HepG2 (cell line): ENCODE measurements at regions not wholly inside any gene's neighbourhood (a gene's known extent, or its start where the extent isn't known, plus 50 kb on each side); places are given as distances from the start of the nearest gene placed in this dataset.

Source experiments
- ATAC-seq: fragments of 200-7000 bp; cut with Tn5 transposase; 3 replicates; pipeline ENCODE4 v1.9.1; 2020; ENCODE audit warnings: mild to moderate bottlenecking, moderate library complexity
- BruUV-seq: library from RNA; stranded (reverse); fragments of 400-500 nt; replicated peaks from 2 replicates; lab custom pipeline; 2021; lab: Mats Ljungman, UMichigan
- CTCF ChIA-PET: fragments of 300-600 bp; formaldehyde crosslinking; extraction: SDS; loops from one replicate; lab custom pipeline; 2021; ENCODE audit warnings: low total read pairs, inconsistent platforms, low intra/inter-chr PET ratio; lab: Yijun Ruan, JAX
- POLR2A ChIA-PET: fragments of 350-600 bp; sonication (Branson Sonifier 250); formaldehyde crosslinking; loops from one replicate; lab custom pipeline; 2020; ENCODE audit warnings: antibody characterized with exemption, inconsistent platforms; lab: Yijun Ruan, JAX
- DNase-seq: peaks from one replicate; pipeline ENCODE4 v3.0.0-alpha.2; 2015; ENCODE audit warnings: low spot score
- FAIRE-seq: peaks from 3 replicates; lab custom pipeline; 2011; peaks lifted over from hg19 to GRCh38; lab: Jason Lieb, UNC
- H2AFZ ChIP-seq: one replicate; pipeline ENCODE4 v1.6.1; 2011; ENCODE audit warnings: low read length, inconsistent platforms
- H3K27ac ChIP-seq: fragments of 300-600 bp; 3 replicates; pipeline ENCODE4 v1.8.0; 2011; ENCODE audit warnings: mixed run types, mild to moderate bottlenecking, mixed read lengths, low read length, inconsistent platforms; ENCODE audit not compliant: insufficient read depth; ENCODE audit errors: extremely low read length
- H3K27me3 ChIP-seq, 2 experiments: fragments of 200-600 bp in 1 of 2; 2 replicates in 1 of 2; 3 replicates in 1 of 2; pipeline versions ENCODE4 v1.6.0 to v1.8.0; 2011; ENCODE audit warnings: low read length in 2 of 2, mild to moderate bottlenecking in 2 of 2, moderate library complexity in 2 of 2, inconsistent platforms in 1 of 2; ENCODE audit not compliant: insufficient read depth in 2 of 2, control insufficient read depth in 1 of 2
- H3K36me3 ChIP-seq, 2 experiments: fragments of 200-600 bp in 1 of 2; replicated peaks in 1 of 2; 2 replicates in 1 of 2; 3 replicates in 1 of 2; pipeline versions ENCODE4 v1.5.1 to v1.8.0; 2011; ENCODE audit warnings: low read length in 2 of 2, inconsistent platforms in 1 of 2; ENCODE audit not compliant: insufficient read depth in 2 of 2, control insufficient read depth in 1 of 2
- H3K4me1 ChIP-seq: 2 replicates; pipeline ENCODE4 v1.5.1; 2012; ENCODE audit warnings: low read length, inconsistent platforms; ENCODE audit not compliant: insufficient read depth
- H3K4me2 ChIP-seq: 2 replicates; pipeline ENCODE4 v1.6.0; 2011; ENCODE audit warnings: low read depth, low read length, inconsistent platforms
- H3K4me3 ChIP-seq, 3 experiments: fragments of 200-600 bp in 1 of 3; sonication (generic), shearing (Covaris generic) in 1 of 3; replicated peaks in 1 of 3; 2 replicates each; pipeline ENCODE4 v1.5.1; 2011 to 2016; ENCODE audit warnings: low read length in 3 of 3, inconsistent platforms in 2 of 3, low read depth in 2 of 3, mild to moderate bottlenecking in 2 of 3, control low read depth in 1 of 3, mixed read lengths in 1 of 3; ENCODE audit not compliant: insufficient read depth in 1 of 3
- H3K79me2 ChIP-seq: one replicate; pipeline ENCODE4 v1.6.1; 2011; ENCODE audit warnings: low read length, inconsistent platforms; ENCODE audit not compliant: insufficient read depth
- H3K9ac ChIP-seq: 2 replicates; pipeline ENCODE4 v1.6.0; 2011; ENCODE audit warnings: mild to moderate bottlenecking, low read depth, low read length, inconsistent platforms; ENCODE audit not compliant: insufficient read depth
- H3K9me3 ChIP-seq: 2 replicates; pipeline ENCODE4 v1.5.1; 2012; ENCODE audit warnings: mild to moderate bottlenecking, low read length
- H4K20me1 ChIP-seq: 2 replicates; pipeline ENCODE4 v1.6.0; 2011; ENCODE audit warnings: inconsistent platforms, mild to moderate bottlenecking, low read length, moderate library complexity; ENCODE audit not compliant: insufficient read depth
- ATF7-NPFF ChIP-seq: sonication (generic); formaldehyde crosslinking; IDR thresholded peaks from 2 replicates; pipeline ENCODE4 v1.8.1; 2023; ENCODE audit warnings: mild to moderate bottlenecking, low read depth, missing genetic modification reagents, moderate library complexity
- CBX1 ChIP-seq: IDR thresholded peaks from one replicate; pipeline ENCODE4 v1.6.1; 2016; ENCODE audit warnings: antibody characterized with exemption, low read depth
- DPF2 ChIP-seq: sonication (generic); formaldehyde crosslinking; IDR thresholded peaks from 2 replicates; pipeline ENCODE4 v1.4.0; 2020; ENCODE audit warnings: mild to moderate bottlenecking, low read depth, missing genetic modification reagents, borderline replicate concordance
- FOXP1 ChIP-seq, 2 experiments: fragments of 450-650 bp in 1 of 2; IDR thresholded peaks; 2 replicates each; pipeline ENCODE4 v1.6.1; 2017 to 2018; ENCODE audit warnings: antibody characterized with exemption in 1 of 2
- HNF1A ChIP-seq, 2 experiments: sonication (generic) in 1 of 2; formaldehyde crosslinking in 1 of 2; IDR thresholded peaks; 2 replicates each; pipeline versions ENCODE4 v1.4.0 to v1.6.1; 2016 to 2020; ENCODE audit warnings: borderline replicate concordance in 1 of 2, low read depth in 1 of 2, mild to moderate bottlenecking in 1 of 2, missing genetic modification reagents in 1 of 2
- TGIF2 ChIP-seq: IDR thresholded peaks from 2 replicates; pipeline ENCODE4 v1.6.1; 2016; ENCODE audit warnings: control low read depth, missing compliant biosample characterization
- ZBTB10 ChIP-seq: sonication (generic); formaldehyde crosslinking; IDR thresholded peaks from 2 replicates; pipeline ENCODE4 v1.4.0; 2020; ENCODE audit warnings: missing genetic modification reagents, borderline replicate concordance
- ZC3H13 ChIP-seq: sonication (generic); formaldehyde crosslinking; IDR thresholded peaks from 2 replicates; pipeline ENCODE4 v1.8.1; 2023; ENCODE audit warnings: mild to moderate bottlenecking, missing genetic modification reagents, moderate library complexity
- ZNF616 ChIP-seq: sonication (generic); formaldehyde crosslinking; IDR thresholded peaks from 2 replicates; pipeline ENCODE4 v1.5.0; 2020; ENCODE audit warnings: low read depth, mild to moderate bottlenecking, missing genetic modification reagents
- ZNF678 ChIP-seq: sonication (generic); formaldehyde crosslinking; IDR thresholded peaks from 2 replicates; pipeline ENCODE4 v1.4.0; 2020; ENCODE audit warnings: mild to moderate bottlenecking, missing genetic modification reagents
- WGBS: methylation state at CpG from one replicate; pipeline ENCODE4 v1.1.6; 2017; ENCODE audit warnings: low lambda C conversion rate; 5-methylcytosine and 5-hydroxymethylcytosine counted together
- in situ Hi-C: cut with HindIII; loops from 2 replicates; pipeline ENCODE4 v1.10.0; 2017; ENCODE audit warnings: low pct_unique_long_range_greater_than_20kb; ENCODE audit not compliant: extremely low pct_ligation_motif_present
- intact Hi-C: fragments of 100-400 bp; cut with micrococcal nuclease; formaldehyde crosslinking; loops from one replicate; pipeline ENCODE4 v1.10.0; 2022; ENCODE audit not compliant: unreplicated experiment
- TF ChIP-seq, protein P1 (sequence below): conservative IDR thresholded peaks from 2 replicates; pipeline ENCODE4 v1.6.1; 2018; ENCODE audit warnings: missing genetic modification reagents
- TF ChIP-seq, protein P2 (sequence below): sonication (generic); formaldehyde crosslinking; IDR thresholded peaks from 2 replicates; pipeline ENCODE4 v1.5.0; 2020; ENCODE audit warnings: mild to moderate bottlenecking, missing genetic modification reagents

DNA sequence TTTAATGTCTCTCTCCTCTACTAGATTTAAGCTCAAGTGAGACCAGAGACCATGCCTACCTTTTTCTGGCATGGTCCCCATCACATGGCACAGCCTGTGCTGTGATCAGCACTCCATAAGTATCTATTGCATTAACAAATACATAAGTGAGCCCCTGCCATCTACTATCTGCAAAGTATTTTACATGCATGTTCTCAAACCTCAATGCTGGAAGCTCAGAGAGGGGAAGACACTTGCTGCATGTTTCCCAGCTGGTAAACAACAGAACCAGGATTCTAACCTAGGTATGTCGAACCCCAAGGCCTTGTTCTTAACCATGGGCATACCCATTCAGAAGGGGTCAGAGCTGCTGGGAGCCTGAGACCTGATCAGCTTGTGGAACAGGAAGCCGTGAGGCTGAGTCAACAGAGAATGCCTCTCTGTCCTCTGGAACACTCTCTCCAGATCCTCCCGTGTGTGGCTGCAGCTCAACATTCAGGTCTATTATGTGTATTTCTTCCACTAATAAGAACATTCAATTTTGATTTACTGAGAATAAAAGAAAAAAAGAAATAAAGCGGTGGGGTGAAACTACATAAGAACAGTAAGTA lies 232.5 kb upstream of the MSX2 start:
- in situ Hi-C loops, result no loop called here
- CTCF ChIA-PET, result no interaction called here
- TF ChIP-seq ZC3H13 (CRISPR knock-in tag) (no peak), TGIF2 (no peak), DPF2 (CRISPR knock-in tag) (no peak), ATF7-NPFF (no peak), CBX1 (no peak), HNF1A (IDR thresholded peaks at IDR 0.05; ENCODE audit: low read depth) (no peak), HNF1A (CRISPR knock-in tag; IDR thresholded peaks at IDR 0.05; ENCODE audit: borderline replicate concordance) (no peak), ZNF678 (CRISPR knock-in tag) (no peak), ZBTB10 (CRISPR knock-in tag) (no peak), FOXP1 (IDR thresholded peaks at IDR 0.05) (no peak), FOXP1 (CRISPR knock-in tag; IDR thresholded peaks at IDR 0.05) (no peak), ZNF616 (CRISPR knock-in tag) (no peak)
- TF ChIP-seq, protein P1, sequence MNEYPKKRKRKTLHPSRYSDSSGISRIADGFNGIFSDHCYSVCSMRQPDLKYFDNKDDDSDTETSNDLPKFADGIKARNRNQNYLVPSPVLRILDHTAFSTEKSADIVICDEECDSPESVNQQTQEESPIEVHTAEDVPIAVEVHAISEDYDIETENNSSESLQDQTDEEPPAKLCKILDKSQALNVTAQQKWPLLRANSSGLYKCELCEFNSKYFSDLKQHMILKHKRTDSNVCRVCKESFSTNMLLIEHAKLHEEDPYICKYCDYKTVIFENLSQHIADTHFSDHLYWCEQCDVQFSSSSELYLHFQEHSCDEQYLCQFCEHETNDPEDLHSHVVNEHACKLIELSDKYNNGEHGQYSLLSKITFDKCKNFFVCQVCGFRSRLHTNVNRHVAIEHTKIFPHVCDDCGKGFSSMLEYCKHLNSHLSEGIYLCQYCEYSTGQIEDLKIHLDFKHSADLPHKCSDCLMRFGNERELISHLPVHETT, result no peak
- TF ChIP-seq, protein P2, sequence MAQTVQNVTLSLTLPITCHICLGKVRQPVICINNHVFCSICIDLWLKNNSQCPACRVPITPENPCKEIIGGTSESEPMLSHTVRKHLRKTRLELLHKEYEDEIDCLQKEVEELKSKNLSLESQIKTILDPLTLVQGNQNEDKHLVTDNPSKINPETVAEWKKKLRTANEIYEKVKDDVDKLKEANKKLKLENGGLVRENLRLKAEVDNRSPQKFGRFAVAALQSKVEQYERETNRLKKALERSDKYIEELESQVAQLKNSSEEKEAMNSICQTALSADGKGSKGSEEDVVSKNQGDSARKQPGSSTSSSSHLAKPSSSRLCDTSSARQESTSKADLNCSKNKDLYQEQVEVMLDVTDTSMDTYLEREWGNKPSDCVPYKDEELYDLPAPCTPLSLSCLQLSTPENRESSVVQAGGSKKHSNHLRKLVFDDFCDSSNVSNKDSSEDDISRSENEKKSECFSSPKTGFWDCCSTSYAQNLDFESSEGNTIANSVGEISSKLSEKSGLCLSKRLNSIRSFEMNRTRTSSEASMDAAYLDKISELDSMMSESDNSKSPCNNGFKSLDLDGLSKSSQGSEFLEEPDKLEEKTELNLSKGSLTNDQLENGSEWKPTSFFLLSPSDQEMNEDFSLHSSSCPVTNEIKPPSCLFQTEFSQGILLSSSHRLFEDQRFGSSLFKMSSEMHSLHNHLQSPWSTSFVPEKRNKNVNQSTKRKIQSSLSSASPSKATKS (CRISPR knock-in tag), result no peak

More for the DNA sequence above, 232.5 kb upstream of the MSX2 start:
- Histone ChIP-seq H3K4me1 (no peaks in the 10 kb centered on the region), H3K4me2 (no peak overlapping the region), H3K79me2 (no peaks in the 10 kb centered on the region), H2AFZ (no peak overlapping the region), H3K9me3 (no peaks in the 10 kb centered on the region), H4K20me1 (no peaks in the 10 kb centered on the region), H3K36me3 (no peaks in the 10 kb centered on the region), H3K9ac (no peak overlapping the region), H3K27ac (no peak overlapping the region), H3K27me3 (0 out of 5 replicates have a peak, but pooled peaks cover 0 to 2% of the 10 kb centered on the region in 2 experiments), H3K4me3 (no peak overlapping the region)
- POLR2A ChIA-PET, result no interaction called here
- ATAC-seq (no peak), FAIRE-seq (no peak), DNase-seq (no peak)
- BruUV-seq, result no TSS peak
- WGBS, result 23% methylated on average over 4 of the region's 4 CpGs
- intact Hi-C loops, result no loop called here
